Testis (tissue), 2 donors: ENCODE measurements at regions not wholly inside any gene's neighbourhood (a gene's known extent, or its start where the extent isn't known, plus 50 kb on each side); places are given as distances from the start of the nearest gene placed in this dataset.

Experiments used
- CTCF ChIP-seq, 3 experiments: fragments of 450-650 bp in 2 of 3; fragments of 200-600 bp in 1 of 3; sonication (generic) in 1 of 3; IDR thresholded peaks; one replicate each; pipeline ENCODE4 v1.5.1; 2016 to 2019; ENCODE audit warnings: antibody characterized with exemption in 3 of 3, mild to moderate bottlenecking in 2 of 3, moderate library complexity in 1 of 3
- POLR2A ChIP-seq: fragments of 450-650 bp; IDR thresholded peaks from one replicate; pipeline ENCODE4 v1.6.1; 2017; ENCODE audit warnings: antibody characterized with exemption, mild to moderate bottlenecking, moderate library complexity

DNA sequence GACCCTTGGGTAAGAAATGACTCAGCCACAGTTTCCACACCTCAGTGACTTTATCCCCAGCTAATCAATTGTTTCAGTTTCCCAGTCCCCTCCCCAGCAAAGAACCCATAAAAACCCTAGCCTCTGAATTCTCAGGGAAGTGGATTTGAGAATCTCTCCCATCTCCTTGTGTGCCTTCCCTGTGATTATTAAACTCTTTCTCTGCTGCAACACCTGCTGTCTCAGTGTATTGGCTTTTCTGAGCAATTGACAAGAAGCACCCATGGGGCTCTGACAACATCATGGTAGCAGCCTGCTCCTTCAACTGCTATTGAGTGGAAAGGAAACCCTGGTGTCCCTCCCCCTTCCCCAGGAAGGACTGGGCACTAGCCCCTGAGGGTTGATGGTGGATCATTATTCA is 73.7 kb downstream of the UQCRFS1 start:
- no peak for TF ChIP-seq CTCF (IDR thresholded peaks at IDR 0.05)
- no peak for TF ChIP-seq POLR2A
